ENCODE measurements at regions not wholly inside any gene's neighbourhood (a gene's known extent, or its start where the extent isn't known, plus 50 kb on each side); places are given as distances from the start of the nearest gene placed in this dataset.

DNA sequence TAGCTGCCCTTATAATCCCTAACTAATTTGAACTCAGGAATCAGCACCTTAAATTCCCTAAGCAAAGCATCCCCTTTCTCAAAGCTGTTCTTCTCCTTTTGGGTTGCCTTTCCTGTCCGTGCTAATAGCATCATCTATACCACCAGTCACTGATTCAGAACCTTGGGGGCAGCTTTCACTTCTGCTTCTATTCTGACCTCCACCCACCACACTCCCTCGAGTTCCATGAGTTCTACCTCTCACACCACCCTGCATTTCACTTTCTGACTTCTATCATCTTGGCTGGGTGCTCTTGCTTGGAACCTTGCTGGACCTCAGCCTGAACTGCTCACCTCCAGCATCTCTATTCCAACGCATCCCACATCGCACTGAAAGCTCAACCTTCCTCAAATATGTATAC lies 55.4 kb upstream of the KCNMB2 start:
- DNase-seq (ENCODE audit: low read depth in 1 of 2, low spot score in 2 of 2) (no peak), FAIRE-seq (no peak)
- Histone ChIP-seq H3K4me1 (replicated peaks in 1 of 4; ENCODE audit: control insufficient read depth in 3 of 4, insufficient read depth in 4 of 4, low read length in 3 of 4) (peaks cover 0 to 5% (median 3%) of the 10 kb centered on the region in 4 experiments; a peak in 2 of 7 replicates), H2AFZ (ENCODE audit: low read length) (no peak overlapping the region), H3K79me2 (ENCODE audit: control insufficient read depth in 1 of 2, insufficient read depth in 2 of 2, low read length in 2 of 2) (no peaks in the 10 kb centered on the region), H3K56ac (replicated peaks; ENCODE audit: insufficient read length, low read depth, low read length) (no peak overlapping the region), H4K5ac (ENCODE audit: insufficient read length, low read depth, low read length) (no peak overlapping the region), H2BK20ac (ENCODE audit: low read length) (no peak overlapping the region), H3K27ac (ENCODE audit: low read depth, low read length) (no peak overlapping the region), H4K8ac (ENCODE audit: extremely low read depth, insufficient read depth, low read length) (no peak overlapping the region), H3K79me1 (ENCODE audit: low read depth, low read length) (no peaks in the 10 kb centered on the region), H3K23me2 (ENCODE audit: low read depth, low read length) (no peaks in the 10 kb centered on the region), H2AK5ac (ENCODE audit: low read depth, low read length) (no peak overlapping the region), H3K4me3 (ENCODE audit: extremely low read depth in 1 of 4, insufficient read depth in 2 of 4, low read depth in 3 of 4, low read length in 4 of 4) (no peak overlapping the region), H2BK12ac (ENCODE audit: low read depth, low read length) (no peak overlapping the region), H2BK5ac (ENCODE audit: low read depth, low read length) (no peak overlapping the region), H2BK15ac (ENCODE audit: low read length) (no peak overlapping the region), H3K14ac (ENCODE audit: insufficient read length) (no peak overlapping the region), H3K4ac (replicated peaks; ENCODE audit: insufficient read length, low read depth, low read length) (no peak overlapping the region), H3K36me3 (ENCODE audit: control insufficient read depth in 2 of 4, insufficient read depth in 4 of 4, low read length in 3 of 4) (no peaks in the 10 kb centered on the region), H3K9ac (replicated peaks in 1 of 4; ENCODE audit: extremely low read depth in 1 of 4, low read depth in 3 of 4, low read length in 3 of 4) (no peak overlapping the region), H4K20me1 (replicated peaks in 1 of 2; ENCODE audit: control insufficient read depth in 1 of 2, insufficient read depth in 2 of 2, low read length in 2 of 2) (no peaks in the 10 kb centered on the region), H3K4me2 (ENCODE audit: insufficient read depth in 1 of 2, low read depth in 2 of 2, low read length in 2 of 2) (no peak overlapping the region), H2BK120ac (replicated peaks; ENCODE audit: low read depth, low read length) (no peak overlapping the region), H3K18ac (ENCODE audit: extremely low read depth, low read length) (no peak overlapping the region), H3K23ac (ENCODE audit: insufficient read length) (no peak overlapping the region), H3K9me3 (ENCODE audit: insufficient read depth in 2 of 2, low read depth in 1 of 2, low read length in 1 of 2) (no peaks in the 10 kb centered on the region), H3K27me3 (replicated peaks in 1 of 4; ENCODE audit: control insufficient read depth in 3 of 4, extremely low read depth in 1 of 4, insufficient read depth in 3 of 4, low read length in 3 of 4) (no peaks in the 10 kb centered on the region), H4K91ac (replicated peaks; ENCODE audit: insufficient read length, low read length) (no peak overlapping the region)
- no peak for TF ChIP-seq SIX5 (IDR thresholded peaks at IDR 0.05; ENCODE audit: low read depth, low read length)
- no peak for TF ChIP-seq CREB1 (IDR thresholded peaks at IDR 0.05)
- TF ChIP-seq SIRT6 (IDR thresholded peaks at IDR 0.05; ENCODE audit: low read length), result no peak
- no peak for TF ChIP-seq EZH2 (IDR thresholded peaks at IDR 0.05; ENCODE audit: low read depth, low read length, severe bottlenecking)
- TF ChIP-seq PHF8 (conservative IDR thresholded peaks at IDR 0.05; ENCODE audit: low read depth, low read length), result no peak
- TF ChIP-seq TAF7 (optimal IDR thresholded peaks at IDR 0.05; ENCODE audit: borderline replicate concordance, low read depth, low read length), result no peak
- TF ChIP-seq FOSL1 (IDR thresholded peaks at IDR 0.05; ENCODE audit: insufficient read depth, low read depth, low read length), result no peak
- no peak for TF ChIP-seq RXRA (IDR thresholded peaks at IDR 0.05; ENCODE audit: insufficient read depth, low read depth, low read length)
- TF ChIP-seq E2F6 (IDR thresholded peaks at IDR 0.05), result no peak
- no peak for TF ChIP-seq POU5F1 (IDR thresholded peaks at IDR 0.05; ENCODE audit: low read depth, low read length)
- TF ChIP-seq SIN3A (conservative IDR thresholded peaks at IDR 0.05 in 1 of 2, IDR thresholded peaks at IDR 0.05 in 1 of 2; ENCODE audit: low read depth in 1 of 2, low read length in 2 of 2), result no peak
- TF ChIP-seq KDM1A (IDR thresholded peaks at IDR 0.05; ENCODE audit: borderline replicate concordance, low read length), result no peak
- TF ChIP-seq CTBP2 (IDR thresholded peaks at IDR 0.05; ENCODE audit: borderline replicate concordance, insufficient read depth, insufficient read length, low read length), result no peak
- no peak for TF ChIP-seq SAP30 (IDR thresholded peaks at IDR 0.05; ENCODE audit: insufficient read depth, insufficient replicate concordance, low read length)
- ChIA-PET CTCF (ENCODE audit: partially characterized antibody) (interaction anchor here (0.6 kb wide), 1 partner anchor 181 kb away, joined by 3 read pairs; no protein-coding TSS in a partner anchor), POLR2A (ENCODE audit: partially characterized antibody) (no interaction called here)
- whole genome bisulfite sequencing, 2 experiments (ENCODE audit: extremely low coverage in 1 of 2, insufficient coverage in 1 of 2, insufficient read length in 1 of 2, insufficient replicate concordance in 2 of 2, low coverage in 1 of 2, low lambda C conversion rate in 2 of 2, missing lambda C conversion rate in 1 of 2), result 92% methylated on average over 4 of the region's 4 CpGs; no CpG with 5 or more reads in 1 of the 2 experiments
